Naive thymus-derived CD4-positive, alpha-beta T cell (primary cell): ENCODE measurements at regions not wholly inside any gene's neighbourhood (a gene's known extent, or its start where the extent isn't known, plus 50 kb on each side); places are given as distances from the start of the nearest gene placed in this dataset.
"Not testable (repeated sequence)": the region's sequence is repeated elsewhere in the genome, so short reads cannot be mapped to it uniquely, and the experiment has no call there.

Experiments used
- ATAC-seq: fragments of 150-1000 bp; cut with Tn5 transposase; 2 replicates; pipeline ENCODE4 v1.10.0; 2021; ENCODE audit warnings: mild to moderate bottlenecking, moderate library complexity
- CTCF ChIA-PET: fragments of 350-600 bp; sonication (Branson Sonifier 250); formaldehyde crosslinking; loops from one replicate; lab custom pipeline; 2021; ENCODE audit warnings: antibody characterized with exemption; lab: Charles Lee
- POLR2A ChIA-PET: fragments of 350-600 bp; sonication (Branson Sonifier 250); formaldehyde crosslinking; loops from one replicate; lab custom pipeline; 2021; ENCODE audit warnings: antibody characterized with exemption, inconsistent platforms; lab: Charles Lee
- DNase-seq, 9 donors: peaks; one replicate each; pipeline versions ENCODE4 v3.0.0 to v3.0.0-alpha.2; 2020 to 2022; ENCODE audit warnings: mixed read lengths in 1 of 9
- H3K27ac ChIP-seq: one replicate; pipeline ENCODE4 v1.7.0; 2013; ENCODE audit warnings: mild to moderate bottlenecking, low read depth, low read length, moderate library complexity
- H3K27me3 ChIP-seq, 2 donors: one replicate each; pipeline ENCODE4 v1.7.0; 2013; ENCODE audit warnings: low read length in 2 of 2, mild to moderate bottlenecking in 2 of 2, moderate library complexity in 2 of 2; ENCODE audit not compliant: control insufficient read depth in 2 of 2, insufficient read depth in 2 of 2
- H3K36me3 ChIP-seq, 3 experiments: 1 replicate in 2 of 3; 2 replicates in 1 of 3; pipeline ENCODE4 v1.7.0; 2013; ENCODE audit warnings: low read length in 3 of 3, mild to moderate bottlenecking in 3 of 3, moderate library complexity in 1 of 3; ENCODE audit not compliant: insufficient read depth in 3 of 3, control insufficient read depth in 2 of 3
- H3K4me1 ChIP-seq, 2 donors: one replicate each; pipeline ENCODE4 v1.7.0; 2013; ENCODE audit warnings: low read length in 2 of 2, mild to moderate bottlenecking in 2 of 2, moderate library complexity in 1 of 2; ENCODE audit not compliant: control insufficient read depth in 2 of 2, insufficient read depth in 2 of 2
- H3K4me3 ChIP-seq: 2 replicates; pipeline ENCODE4 v1.7.0; 2013; ENCODE audit warnings: mild to moderate bottlenecking, low read length
- H3K9me3 ChIP-seq, 3 experiments: 1 replicate in 2 of 3; 2 replicates in 1 of 3; pipeline ENCODE4 v1.7.0; 2013; ENCODE audit warnings: low read length in 3 of 3; ENCODE audit not compliant: control insufficient read depth in 2 of 3
- H3K27ac Mint-ChIP-seq, 9 donors: one replicate each; pipeline ENCODE4 v1.8.0; 2020 to 2022; ENCODE audit warnings: mixed read lengths in 9 of 9, mild to moderate bottlenecking in 8 of 9, moderate library complexity in 5 of 9, inconsistent platforms in 2 of 9
- H3K27me3 Mint-ChIP-seq, 5 donors: one replicate each; pipeline ENCODE4 v1.8.0; 2021 to 2022; ENCODE audit warnings: mixed read lengths in 5 of 5, mild to moderate bottlenecking in 1 of 5
- H3K36me3 Mint-ChIP-seq, 5 donors: one replicate each; pipeline ENCODE4 v1.8.0; 2020 to 2022; ENCODE audit warnings: mixed read lengths in 5 of 5, mild to moderate bottlenecking in 3 of 5, inconsistent platforms in 1 of 5
- H3K4me1 Mint-ChIP-seq, 7 donors: one replicate each; pipeline ENCODE4 v1.8.0; 2020 to 2022; ENCODE audit warnings: mixed read lengths in 7 of 7, mild to moderate bottlenecking in 3 of 7, inconsistent platforms in 1 of 7
- H3K4me3 Mint-ChIP-seq, 10 donors: one replicate each; pipeline ENCODE4 v1.8.0; 2020 to 2022; ENCODE audit warnings: mild to moderate bottlenecking in 10 of 10, mixed read lengths in 10 of 10, moderate library complexity in 6 of 10, inconsistent platforms in 2 of 10
- H3K9me3 Mint-ChIP-seq, 11 donors: one replicate each; pipeline ENCODE4 v1.8.0; 2020 to 2022; ENCODE audit warnings: mixed read lengths in 11 of 11, mild to moderate bottlenecking in 4 of 11, inconsistent platforms in 1 of 11, moderate library complexity in 1 of 11
- intact Hi-C, 2 donors: fragments of 100-400 bp; cut with micrococcal nuclease; formaldehyde crosslinking; loops; one replicate each; pipeline ENCODE4 v1.15.1; 2023

- H3K9me3 Mint-ChIP-seq, H3K27me3 ChIP-seq, H3K4me1 ChIP-seq, DNase-seq, intact Hi-C loops, H3K4me3 ChIP-seq, CTCF ChIA-PET, H3K4me1 Mint-ChIP-seq, H3K4me3 Mint-ChIP-seq, H3K36me3 Mint-ChIP-seq, H3K27ac Mint-ChIP-seq, POLR2A ChIA-PET, H3K27ac ChIP-seq, H3K9me3 ChIP-seq, H3K36me3 ChIP-seq, ATAC-seq: not testable (repeated sequence)
- peaks cover 0 to 24% (median 9%) of the 10 kb centered on the region in 5 donors for H3K27me3 Mint-ChIP-seq
Observed at GRCh38 chr18:9024031-9024646, 78.4 kb upstream of the NDUFV2 start.

GRCh38 chr18:9025091-9025838, 77.2 kb upstream of the NDUFV2 start:
- no peaks in the 10 kb centered on the region for H3K4me1 ChIP-seq
- Mint-ChIP-seq H3K27ac (no peak overlapping the region), H3K36me3 (no peaks in the 10 kb centered on the region), H3K9me3 (peaks cover 0 to 3% (median 0%) of the 10 kb centered on the region in 11 donors), H3K27me3 (peaks cover 0 to 24% (median 7%) of the 10 kb centered on the region in 5 donors), H3K4me3 (no peak overlapping the region), H3K4me1 (no peaks in the 10 kb centered on the region)
- H3K27ac ChIP-seq, result no peak overlapping the region
- intact Hi-C loops, result no loop called here
- H3K4me3 ChIP-seq, result no peak overlapping the region
- H3K9me3 ChIP-seq, result no peaks in the 10 kb centered on the region
- CTCF ChIA-PET, result no interaction called here
- DNase-seq (no peak), ATAC-seq (no peak)
- no peaks in the 10 kb centered on the region for H3K27me3 ChIP-seq
- POLR2A ChIA-PET, result no interaction called here
- H3K36me3 ChIP-seq, result no peaks in the 10 kb centered on the region

- ChIA-PET POLR2A (no interaction called here), CTCF (no interaction called here)
- H3K27ac ChIP-seq, result no peak overlapping the region
- no peaks in the 10 kb centered on the region for H3K9me3 ChIP-seq
- DNase-seq, result no peak
- no peak overlapping the region for H3K4me3 ChIP-seq
- no peaks in the 10 kb centered on the region for H3K27me3 ChIP-seq
- Mint-ChIP-seq H3K4me3 (no peak overlapping the region), H3K27me3 (peaks cover 0 to 24% (median 7%) of the 10 kb centered on the region in 5 donors), H3K36me3 (no peaks in the 10 kb centered on the region), H3K9me3 (peaks cover 0 to 3% (median 0%) of the 10 kb centered on the region in 11 donors), H3K27ac (no peak overlapping the region), H3K4me1 (no peaks in the 10 kb centered on the region)
- no peak for ATAC-seq
- H3K36me3 ChIP-seq, result no peaks in the 10 kb centered on the region
- no peaks in the 10 kb centered on the region for H3K4me1 ChIP-seq
- intact Hi-C loops, result no loop called here
Observed at GRCh38 chr18:9029131-9029530, 73.4 kb upstream of the NDUFV2 start.

- H3K4me1 Mint-ChIP-seq, result no peaks in the 10 kb centered on the region
- H3K36me3 ChIP-seq, result no peaks in the 10 kb centered on the region
- CTCF ChIA-PET, result no interaction called here
- POLR2A ChIA-PET, result no interaction called here
- no peaks in the 10 kb centered on the region for H3K27me3 ChIP-seq
- H3K9me3 ChIP-seq, result no peaks in the 10 kb centered on the region
- H3K4me3 Mint-ChIP-seq, result no peak overlapping the region
- H3K27me3 Mint-ChIP-seq, result peaks cover 0 to 2% (median 0%) of the 10 kb centered on the region in 5 donors
- no peak overlapping the region for H3K27ac Mint-ChIP-seq
- H3K4me3 ChIP-seq, result no peak overlapping the region
- no peaks in the 10 kb centered on the region for H3K36me3 Mint-ChIP-seq
- no peaks in the 10 kb centered on the region for H3K4me1 ChIP-seq
- H3K9me3 Mint-ChIP-seq, result no peaks in the 10 kb centered on the region
- DNase-seq (no peak), ATAC-seq (no peak)
- intact Hi-C loops, result no loop called here
- H3K27ac ChIP-seq, result no peak overlapping the region
Observed at GRCh38 chr18:9032519-9032918, 70.0 kb upstream of the NDUFV2 start.

- CTCF ChIA-PET, result no interaction called here
- intact Hi-C loops, result no loop called here
Observed at GRCh38 chr18:9038277-9038871, 64.1 kb upstream of the NDUFV2 start.

GRCh38 chr18:9039441-9040071, 62.9 kb upstream of the NDUFV2 start:
- H3K4me3 Mint-ChIP-seq, result no peak overlapping the region
- no peaks in the 10 kb centered on the region for H3K4me1 Mint-ChIP-seq
- ATAC-seq, result no peak
- H3K4me3 ChIP-seq, result no peak overlapping the region
- H3K27me3 Mint-ChIP-seq, result peaks cover 0 to 3% (median 0%) of the 10 kb centered on the region in 5 donors
- H3K9me3 Mint-ChIP-seq, result no peaks in the 10 kb centered on the region
- no peaks in the 10 kb centered on the region for H3K9me3 ChIP-seq
- peaks cover 0 to 3% (median 0%) of the 10 kb centered on the region in 5 donors for H3K36me3 Mint-ChIP-seq
- H3K36me3 ChIP-seq, result no peaks in the 10 kb centered on the region
- POLR2A ChIA-PET, result interaction anchor here (0.7 kb wide), 1 partner anchor 101 kb away, joined by 4 read pairs; no protein-coding TSS in a partner anchor
- H3K4me1 ChIP-seq, result no peaks in the 10 kb centered on the region
- H3K27ac Mint-ChIP-seq, result no peak overlapping the region
- DNase-seq, result no peak
- H3K27ac ChIP-seq, result no peak overlapping the region
- CTCF ChIA-PET, result no interaction called here
- H3K27me3 ChIP-seq, result no peaks in the 10 kb centered on the region
- intact Hi-C loops, result no loop called here

More at GRCh38 chr18:9038277-9038871, 64.1 kb upstream of the NDUFV2 start:
- H3K9me3 ChIP-seq, result no peaks in the 10 kb centered on the region
- Mint-ChIP-seq H3K9me3 (no peaks in the 10 kb centered on the region), H3K4me1 (no peaks in the 10 kb centered on the region), H3K27me3 (peaks cover 0 to 3% (median 0%) of the 10 kb centered on the region in 5 donors), H3K27ac (no peak overlapping the region), H3K4me3 (no peak overlapping the region), H3K36me3 (no peaks in the 10 kb centered on the region)
- ATAC-seq (no peak), DNase-seq (no peak)
- no peak overlapping the region for H3K4me3 ChIP-seq
- H3K27me3 ChIP-seq, result no peaks in the 10 kb centered on the region
- H3K27ac ChIP-seq, result no peak overlapping the region
- POLR2A ChIA-PET, result no interaction called here
- H3K4me1 ChIP-seq, result no peaks in the 10 kb centered on the region
- no peaks in the 10 kb centered on the region for H3K36me3 ChIP-seq
